HCT116 (cell line): ENCODE measurements at regions not wholly inside any gene's neighbourhood (a gene's known extent, or its start where the extent isn't known, plus 50 kb on each side); places are given as distances from the start of the nearest gene placed in this dataset.

Source experiments
- CTCF ChIP-seq, 3 experiments: fragments of 200-600 bp in 1 of 3; sonication (generic) in 1 of 3; IDR thresholded peaks in 2 of 3; conservative IDR thresholded peaks in 1 of 3; 2 replicates each; pipeline ENCODE4 v1.5.1; 2012 to 2017; ENCODE audit warnings: low read depth in 2 of 3, low read length in 2 of 3, antibody characterized with exemption in 1 of 3, borderline replicate concordance in 1 of 3, control low read depth in 1 of 3, mild to moderate bottlenecking in 1 of 3, mixed read lengths in 1 of 3, mixed run types in 1 of 3, moderate library complexity in 1 of 3; ENCODE audit not compliant: insufficient read depth in 1 of 3
- EZH2phosphoT487 ChIP-seq: fragments of 200-600 bp; IDR thresholded peaks from 2 replicates; pipeline ENCODE4 v1.6.1; 2018; ENCODE audit warnings: antibody characterized with exemption, borderline replicate concordance
- JUND ChIP-seq: IDR thresholded peaks from 2 replicates; pipeline ENCODE4 v1.6.1; 2012
- POLR2A ChIP-seq: IDR thresholded peaks from 2 replicates; pipeline ENCODE4 v1.7.0; 2011; ENCODE audit warnings: borderline replicate concordance; ENCODE audit not compliant: insufficient read depth, insufficient read length; ENCODE audit errors: extremely low read depth
- SIN3A ChIP-seq: IDR thresholded peaks from 2 replicates; pipeline ENCODE4 v1.6.1; 2012; ENCODE audit warnings: low read depth
- ZNF274 ChIP-seq: fragments of 200-500 bp; sonication (Bioruptor generic); IDR thresholded peaks from 2 replicates; pipeline ENCODE4 v1.6.1; 2014; ENCODE audit warnings: mild to moderate bottlenecking, low read depth, low read length, inconsistent platforms

- TF ChIP-seq CTCF (IDR thresholded peaks at IDR 0.05 in 2 of 3, conservative IDR thresholded peaks at IDR 0.05 in 1 of 3; ENCODE audit: borderline replicate concordance in 1 of 3, insufficient read depth in 1 of 3, low read depth in 2 of 3, low read length in 2 of 3) (no peak), EZH2phosphoT487 (no peak), POLR2A (no peak), ZNF274 (no peak), SIN3A (no peak), JUND (no peak)
Observed at GRCh38 chr5:173750538-173751265, 134.3 kb upstream of the BOD1 start.
